Stimulated activated CD8-positive, alpha-beta memory T cell treated with anti-CD3 and anti-CD28 coated beads, Interleukin-15, amount 100 ng/mL, for 4 hours (primary cell): ENCODE measurements at regions not wholly inside any gene's neighbourhood (a gene's known extent, or its start where the extent isn't known, plus 50 kb on each side); places are given as distances from the start of the nearest gene placed in this dataset.

ENCODE experiments used
- DNase-seq, 2 donors: peaks; one replicate each; pipeline ENCODE4 v3.0.0-alpha.2; 2020; ENCODE audit warnings: low read depth in 2 of 2

DNA sequence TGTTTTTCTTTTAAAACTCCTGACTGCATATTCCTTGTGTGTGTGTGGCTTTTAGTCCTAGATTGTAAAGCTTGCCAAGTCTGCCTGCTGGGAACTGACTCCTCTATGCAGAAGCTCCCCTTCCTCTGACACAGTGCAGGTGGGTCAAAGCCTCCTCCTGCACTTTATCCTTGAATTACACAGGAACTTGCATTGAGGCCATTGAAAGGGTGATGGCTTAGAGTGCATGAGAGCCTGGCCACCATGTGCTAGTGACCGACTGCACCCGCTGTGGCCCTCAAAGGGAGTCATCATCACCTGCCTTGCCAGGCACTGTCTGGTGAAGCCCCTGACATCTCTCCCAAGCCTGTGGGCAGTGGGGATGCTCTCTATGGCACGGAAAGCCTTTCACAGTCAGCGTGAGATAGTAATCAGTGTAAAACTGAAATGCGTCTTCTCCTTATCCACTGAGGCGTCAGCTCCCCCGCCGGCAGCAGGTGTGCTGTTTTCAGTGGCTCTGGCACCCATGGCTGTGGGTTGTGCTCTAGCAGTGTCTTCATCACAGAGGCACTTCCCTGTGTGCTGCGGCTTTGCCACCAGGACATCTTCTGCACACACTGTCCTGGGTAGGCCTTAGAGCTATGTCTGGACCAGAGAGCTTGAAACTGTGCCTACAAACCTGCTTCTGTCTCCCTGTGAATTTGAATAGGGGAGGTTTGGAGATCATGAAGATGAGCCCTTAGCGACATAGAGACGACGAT is 87.9 kb downstream of the THBS2 start:
- DNase-seq, result no peak

DNA sequence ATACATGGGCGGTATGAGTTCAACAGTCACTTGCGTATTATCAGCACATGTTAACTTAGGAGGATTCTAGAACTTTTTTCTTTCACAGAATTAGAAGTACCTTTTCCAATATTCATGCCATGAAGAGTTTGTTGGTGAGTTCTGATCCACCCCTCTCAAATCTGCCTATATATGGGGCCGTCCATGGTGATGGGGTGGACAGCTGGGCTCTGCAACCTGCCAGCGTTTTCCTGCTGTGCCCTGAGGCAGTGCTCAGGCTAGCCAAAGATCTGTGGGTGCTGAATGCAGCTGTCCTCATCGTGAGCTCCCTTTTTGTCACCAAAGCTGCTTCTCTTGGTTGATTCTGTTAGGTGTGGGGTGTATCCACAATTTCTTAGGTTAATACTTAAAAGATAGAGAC is 88.7 kb downstream of the THBS2 start:
- DNase-seq, result no peak

DNA sequence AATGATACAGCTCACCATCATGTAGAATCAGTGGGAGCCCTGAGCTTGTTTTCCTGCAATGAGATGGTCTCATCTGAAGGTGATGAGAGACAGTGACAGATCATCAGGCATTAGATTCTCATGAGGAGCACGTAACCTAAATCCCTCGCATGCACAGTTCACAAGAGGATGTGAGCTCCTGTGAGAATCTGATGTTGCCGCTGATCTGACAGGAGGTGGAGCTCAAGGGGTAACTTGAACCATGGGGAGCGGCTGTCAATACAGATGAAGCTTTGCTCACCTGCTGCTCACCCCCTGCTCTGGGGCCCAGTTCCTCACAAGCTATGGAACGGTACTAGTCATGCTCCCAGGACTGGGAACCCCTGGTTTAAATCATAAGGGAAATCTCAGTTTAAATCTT is 89.2 kb downstream of the THBS2 start:
- DNase-seq, result no peak

DNA sequence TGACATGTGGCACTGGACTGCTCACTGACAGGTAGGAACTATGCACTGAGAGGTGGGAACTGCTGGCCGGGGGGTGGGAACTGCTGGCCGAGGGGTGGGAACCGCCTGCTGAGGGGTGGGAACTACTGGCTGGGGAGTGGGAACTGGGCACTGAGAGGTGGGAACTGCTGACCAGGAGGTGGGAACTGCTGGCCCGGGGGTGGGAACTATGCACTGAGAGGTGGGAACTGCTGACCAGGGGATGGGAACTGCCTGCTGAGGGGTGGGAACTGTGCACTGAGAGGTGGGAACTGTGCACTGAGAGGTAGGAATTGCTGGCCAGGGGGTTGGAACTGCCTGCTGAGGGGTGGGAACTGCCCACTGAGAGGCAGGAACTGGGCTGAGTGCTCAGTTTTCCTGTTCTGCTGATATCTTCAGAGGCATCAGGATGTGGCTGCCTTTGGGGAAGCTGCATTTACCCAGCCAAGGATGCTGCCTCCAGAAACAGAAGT is 90.2 kb downstream of the THBS2 start:
- no peak for DNase-seq

DNA sequence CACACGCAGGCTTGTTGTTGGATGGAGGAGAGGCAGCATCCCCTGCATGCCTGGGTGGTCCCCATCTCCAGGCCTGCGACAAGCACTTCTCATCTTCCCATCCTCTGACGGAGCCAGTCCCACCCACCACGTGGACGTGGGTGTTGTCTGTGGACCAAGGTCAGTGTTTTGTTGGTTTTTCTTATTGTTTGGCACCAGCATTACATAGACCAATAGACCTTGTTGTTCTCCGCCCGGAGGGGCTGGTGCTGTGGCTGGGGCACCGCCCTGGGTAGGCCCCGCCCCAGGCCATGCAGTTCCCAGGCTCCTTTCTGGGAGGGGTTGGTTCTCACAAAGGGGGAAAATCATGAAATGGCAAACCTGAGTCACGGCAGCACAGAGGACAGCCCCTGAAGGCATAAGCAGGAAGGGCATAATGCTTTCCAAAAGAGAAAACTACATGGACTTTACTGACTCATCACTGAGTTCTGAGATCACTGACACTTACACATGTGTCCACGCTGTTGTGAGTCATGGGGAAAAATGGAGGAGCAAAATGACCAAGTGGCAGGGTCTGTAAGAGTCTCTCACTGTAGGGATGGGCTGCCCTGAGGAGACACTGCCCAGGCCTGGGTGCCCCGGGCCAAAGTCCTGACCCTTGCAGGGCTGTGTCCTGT is 90.8 kb downstream of the THBS2 start:
- DNase-seq, result no peak

DNA sequence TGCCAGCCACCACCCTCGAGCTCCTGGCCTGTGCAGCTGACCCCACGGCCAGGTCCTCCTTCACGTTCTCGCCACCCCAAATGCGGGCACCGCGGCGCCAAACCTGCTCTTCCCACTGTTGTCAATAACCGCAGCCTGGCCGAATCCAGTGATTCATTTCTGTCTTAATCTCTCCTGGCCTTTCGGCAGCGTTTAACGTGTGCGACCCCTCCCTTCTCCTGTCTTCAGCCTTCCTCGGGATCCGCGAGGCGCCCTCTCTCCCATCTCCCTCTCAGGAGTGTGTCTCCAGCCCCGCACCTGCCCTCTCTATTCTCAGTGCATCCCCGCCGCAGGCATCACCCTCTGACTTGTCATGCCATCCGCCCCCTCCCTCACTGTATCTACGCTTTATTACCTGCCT is 91.4 kb downstream of the THBS2 start:
- DNase-seq, result no peak

DNA sequence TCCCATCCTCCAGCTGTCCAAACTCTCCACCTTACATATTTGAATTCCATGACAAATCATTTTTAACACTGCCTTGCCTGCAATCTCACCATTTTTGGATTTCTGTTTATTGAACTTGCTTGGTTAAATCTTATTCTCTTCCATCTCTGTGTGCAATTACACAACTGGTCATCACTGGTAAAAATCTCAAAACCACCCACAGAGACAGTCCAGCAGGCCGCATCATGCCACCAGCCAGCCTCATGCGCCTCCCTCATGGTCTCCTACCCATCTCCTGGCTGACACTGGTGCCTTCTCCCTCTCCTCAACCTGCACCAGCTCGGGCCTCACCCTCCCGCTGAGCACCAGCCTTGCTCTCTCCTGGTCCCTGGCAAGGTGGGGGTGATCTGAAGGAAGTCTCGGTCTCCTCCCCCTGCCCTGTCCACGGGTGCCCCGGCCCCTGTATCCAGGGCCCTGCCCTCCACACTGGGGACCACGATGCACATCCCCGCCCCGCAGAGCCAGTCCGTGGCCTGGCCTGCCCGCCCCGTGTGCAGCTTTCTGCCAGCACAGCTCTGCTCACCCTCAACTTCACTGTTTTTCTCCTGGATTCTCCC is 92.0 kb downstream of the THBS2 start:
- DNase-seq, result no peak

DNA sequence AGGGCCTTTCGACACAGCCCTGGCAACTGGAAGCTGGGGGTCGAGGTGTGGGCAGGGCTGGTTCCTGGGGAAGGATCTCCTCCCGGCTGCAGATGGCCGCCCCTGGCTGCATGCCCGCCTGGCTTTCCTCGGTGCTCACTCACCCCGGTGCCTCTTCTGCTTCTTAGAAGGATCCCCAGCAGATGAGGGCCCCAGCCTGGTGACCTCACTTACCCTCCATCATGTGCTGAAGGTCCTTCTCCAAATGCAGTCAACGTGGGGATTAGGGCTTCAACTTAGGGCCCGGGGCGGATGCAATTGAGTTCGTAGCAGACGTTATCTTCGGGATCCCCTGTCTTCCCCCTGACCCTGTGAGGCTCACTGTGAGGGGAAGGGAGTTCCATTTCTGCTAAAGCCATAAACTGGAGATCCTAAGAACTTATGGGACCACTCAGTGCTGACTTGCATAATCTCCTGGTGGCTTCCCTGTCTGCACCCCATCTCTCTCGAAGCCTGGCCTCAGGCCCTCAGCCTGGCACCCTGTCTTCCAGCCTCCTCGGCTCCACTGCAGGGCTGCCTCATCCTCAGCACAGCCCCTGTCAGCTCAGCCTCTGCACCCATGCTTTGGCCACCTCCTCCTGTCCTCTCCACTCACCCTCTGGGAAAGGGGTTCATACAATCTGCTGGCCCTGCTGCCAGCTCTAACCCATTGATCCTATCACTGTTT is 92.6 kb downstream of the THBS2 start:
- no peak for DNase-seq

DNA sequence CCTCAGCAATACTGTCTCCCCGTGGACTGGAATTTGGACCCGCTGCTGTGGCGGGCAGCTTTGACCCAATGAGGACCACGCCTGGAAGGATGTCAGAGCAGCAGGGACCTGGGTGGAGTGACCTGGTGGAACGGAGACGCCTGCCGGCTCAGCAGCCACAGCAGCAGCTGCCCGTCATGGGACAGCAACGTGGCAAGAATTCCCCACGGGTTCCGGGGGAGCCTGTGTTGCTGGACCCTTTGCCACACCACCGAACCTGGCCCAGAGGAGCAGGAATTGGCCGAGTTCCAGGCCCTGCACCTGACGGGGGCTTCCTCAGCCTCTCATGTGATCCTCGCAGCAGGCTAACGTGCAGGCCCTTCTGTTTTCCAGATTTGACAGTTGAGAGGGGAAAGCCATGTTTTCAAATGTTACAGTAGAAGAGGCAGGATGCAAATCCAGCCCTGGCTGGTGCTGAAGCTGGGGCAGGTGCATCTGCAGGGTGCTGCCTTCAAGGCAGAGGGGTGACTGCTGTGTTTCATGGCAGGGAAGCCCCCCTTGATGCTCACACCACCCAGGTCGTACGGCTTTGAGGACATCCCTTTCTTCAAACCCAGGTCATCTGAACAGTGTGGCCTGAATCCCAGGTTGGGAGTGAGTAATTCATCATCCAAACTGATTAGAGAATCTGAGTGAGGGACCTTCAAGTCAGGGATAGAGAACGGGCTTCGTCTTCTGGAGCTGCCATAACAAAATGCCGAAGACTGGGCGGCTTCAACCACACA is 93.4 kb downstream of the THBS2 start:
- DNase-seq, result no peak

DNA sequence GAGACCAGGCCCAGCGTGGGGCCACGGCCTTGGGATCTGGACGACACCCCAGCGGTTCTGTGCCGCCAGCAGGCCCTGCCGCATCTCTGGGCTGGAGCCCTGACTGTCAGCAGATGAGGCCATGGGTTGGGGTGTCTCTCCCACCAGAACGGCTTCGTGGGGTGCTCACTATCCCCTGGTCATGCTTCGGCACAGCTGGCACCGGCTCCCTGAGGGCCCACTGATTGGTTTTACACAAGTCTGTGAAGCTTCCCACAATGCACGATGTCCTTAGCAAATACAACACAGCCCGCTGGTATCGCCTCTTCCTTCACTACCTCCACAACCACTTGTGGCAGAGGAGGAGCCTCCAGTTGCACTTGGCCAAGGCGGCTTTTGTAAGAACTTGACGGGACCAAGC is 94.3 kb downstream of the THBS2 start:
- DNase-seq, result no peak

DNA sequence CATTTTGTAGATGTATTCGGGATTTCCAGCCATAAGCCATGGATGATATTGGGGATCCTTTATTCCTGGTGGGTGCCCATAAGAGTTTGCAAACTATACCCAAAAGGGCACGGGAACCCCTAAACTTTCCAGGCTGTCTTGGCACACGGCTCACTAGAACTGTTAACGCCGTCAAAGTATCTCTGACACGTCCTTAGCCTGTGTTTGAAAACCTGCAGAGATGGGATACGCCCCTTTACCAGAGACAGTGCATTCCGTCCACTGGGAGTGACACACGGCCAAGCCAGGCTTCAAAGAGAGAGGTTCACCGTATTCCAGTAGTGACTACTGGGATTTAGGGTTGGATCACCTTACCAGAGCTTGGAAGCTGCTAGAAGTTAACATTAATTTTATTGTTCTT is 95.0 kb downstream of the THBS2 start:
- no peak for DNase-seq

DNA sequence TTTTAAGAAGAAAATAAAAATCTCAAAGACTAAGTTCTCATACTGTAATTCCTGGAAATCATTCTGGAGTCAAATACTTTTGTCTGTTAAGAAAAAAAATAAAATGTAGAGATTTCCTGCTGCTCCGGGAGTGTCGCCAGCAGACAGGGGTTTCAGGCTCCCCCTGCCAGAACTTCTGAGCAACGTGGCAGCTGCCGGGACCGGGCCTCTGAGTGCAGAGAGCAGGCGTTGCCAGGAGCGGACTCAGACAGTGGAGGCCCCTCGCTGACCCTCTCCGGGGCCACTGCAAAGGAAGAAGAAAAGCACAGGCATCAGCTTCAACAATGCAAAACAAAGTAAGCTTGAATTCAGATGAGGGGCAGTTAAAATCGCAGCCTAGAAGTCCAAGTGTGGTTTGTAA is 95.5 kb downstream of the THBS2 start:
- DNase-seq, result no peak

DNA sequence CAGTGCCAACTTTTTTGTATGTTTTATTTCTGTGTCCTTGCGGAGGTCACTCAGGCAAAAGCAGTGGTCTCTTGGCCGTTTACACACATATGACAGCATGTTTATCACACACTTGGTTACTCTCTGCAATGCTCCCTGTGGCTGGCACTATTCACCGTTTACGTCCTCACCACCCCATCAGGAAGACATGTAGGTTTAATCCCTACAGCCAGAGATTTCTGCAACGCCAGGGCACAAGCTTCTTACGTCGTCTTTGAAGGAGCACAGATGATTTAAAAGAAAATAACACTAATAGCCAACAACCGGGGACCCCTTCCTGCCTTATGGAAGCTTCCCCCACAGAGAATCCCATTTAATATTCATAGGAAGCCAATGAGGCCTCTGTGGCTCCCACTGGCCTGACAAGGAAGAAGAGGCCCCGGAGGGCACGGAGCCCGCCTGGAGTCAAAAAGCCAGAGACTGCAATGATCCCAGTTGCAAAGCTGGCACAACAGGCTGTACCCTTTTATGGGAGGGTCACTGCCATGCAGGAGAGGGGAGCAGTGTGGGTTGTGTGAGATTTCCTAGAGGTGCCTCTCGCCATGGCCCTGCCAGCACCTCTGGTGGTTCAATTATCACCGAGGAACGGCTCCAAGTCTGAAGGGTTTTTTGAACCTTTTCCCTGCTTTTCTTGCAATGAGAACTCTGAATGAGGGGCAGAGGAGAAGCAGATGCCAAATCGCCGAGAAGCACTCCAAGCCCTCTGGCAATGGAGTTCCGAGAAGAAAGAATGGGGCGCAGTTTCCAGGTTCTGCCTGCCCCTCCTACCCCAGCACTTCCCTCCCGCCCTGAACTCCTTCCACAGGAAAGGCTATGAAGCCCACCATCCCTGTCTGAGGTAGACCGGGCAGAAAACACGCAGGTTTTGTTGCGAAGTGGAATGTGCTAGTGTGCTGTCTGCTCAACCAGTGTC is 96.2 kb downstream of the THBS2 start:
- DNase-seq, result no peak

DNA sequence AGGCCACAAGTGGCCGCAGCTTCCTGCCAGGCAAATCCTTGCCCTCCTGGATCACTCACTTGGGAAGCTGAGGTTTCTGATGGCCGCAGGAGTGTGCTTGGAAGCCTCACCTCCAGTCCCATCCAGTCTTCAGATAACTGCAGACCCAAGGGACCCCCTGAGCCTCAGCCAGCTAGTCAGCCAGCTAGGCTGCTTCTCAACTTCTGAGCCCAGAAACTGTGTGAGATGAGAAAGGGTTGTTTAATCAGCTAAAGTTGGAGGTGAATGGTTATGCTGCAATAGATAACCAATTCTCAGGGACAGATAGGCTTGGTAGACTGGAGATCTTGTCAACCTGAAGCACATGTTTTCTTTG is 96.9 kb downstream of the THBS2 start:
- DNase-seq, result no peak

DNA sequence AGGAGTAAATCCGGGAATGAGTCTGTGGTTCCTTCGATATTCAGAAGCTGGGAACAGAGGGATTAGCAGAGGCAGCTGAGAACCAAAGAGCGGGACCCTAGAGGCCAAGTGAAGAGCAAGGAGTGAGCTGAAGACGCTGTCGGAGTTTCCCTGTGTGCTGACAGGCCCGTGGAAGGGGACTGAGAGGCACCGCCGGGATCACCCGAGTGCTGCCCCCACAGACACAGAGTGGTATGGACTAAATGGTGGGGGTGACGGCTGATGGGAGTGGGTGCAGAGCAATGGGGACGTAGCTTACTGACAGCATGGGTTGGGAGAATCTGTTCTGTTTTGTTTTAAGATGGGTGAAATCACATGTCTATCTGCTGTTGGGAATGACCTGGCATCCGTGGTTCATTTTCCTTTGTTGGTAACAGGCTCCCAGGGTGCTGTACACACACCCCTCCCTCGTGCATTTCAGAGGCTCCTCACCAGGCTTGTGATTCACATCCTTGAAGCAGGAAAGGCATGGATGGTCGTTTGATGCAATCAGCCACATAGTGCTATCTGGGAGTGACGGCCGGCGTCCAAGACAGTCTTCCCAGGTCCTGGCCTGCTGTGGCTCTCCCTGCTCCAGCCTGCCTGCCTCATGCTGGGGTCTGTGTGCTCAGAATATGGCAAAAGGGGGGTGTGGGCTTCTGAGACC is 97.4 kb downstream of the THBS2 start:
- DNase-seq, result no peak

DNA sequence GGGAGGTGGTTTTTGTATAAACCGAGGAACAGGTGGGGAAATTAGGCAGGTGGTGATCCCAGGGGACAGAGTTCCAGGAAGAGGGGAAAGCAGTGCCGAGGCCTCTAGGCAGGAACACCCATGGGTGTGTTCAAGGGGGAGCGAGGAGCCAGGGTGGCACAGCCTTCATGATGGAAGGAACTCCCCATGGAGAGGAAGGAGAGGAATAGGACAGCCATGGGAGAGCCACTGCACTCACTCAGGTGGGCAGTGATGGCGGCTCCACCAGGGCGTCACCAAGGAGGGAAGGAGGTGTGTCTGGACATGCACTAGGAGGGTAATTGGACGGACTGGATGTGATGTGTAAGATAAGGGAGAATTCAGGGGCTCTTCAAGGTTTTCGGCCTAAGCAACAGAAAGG is 98.2 kb downstream of the THBS2 start:
- no peak for DNase-seq

DNA sequence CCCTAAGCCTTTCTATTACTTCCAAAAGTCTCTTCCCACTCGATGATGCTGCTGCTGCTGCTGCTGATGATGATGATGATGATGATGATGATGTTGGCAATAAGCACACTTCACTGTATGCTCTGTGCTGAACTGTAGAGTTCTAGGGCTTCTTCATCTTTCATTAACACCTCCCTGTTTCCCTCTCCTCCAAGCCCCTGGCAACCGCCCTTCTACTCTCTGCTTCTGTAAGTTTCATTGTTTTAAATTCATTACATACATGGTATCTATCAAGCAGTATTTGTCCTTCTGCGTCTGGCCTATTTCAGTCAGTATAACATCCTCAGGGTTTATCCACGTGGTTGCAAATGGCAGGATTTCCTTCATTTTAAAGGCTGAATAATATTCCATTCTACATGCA is 100.2 kb downstream of the THBS2 start:
- no peak for DNase-seq

DNA sequence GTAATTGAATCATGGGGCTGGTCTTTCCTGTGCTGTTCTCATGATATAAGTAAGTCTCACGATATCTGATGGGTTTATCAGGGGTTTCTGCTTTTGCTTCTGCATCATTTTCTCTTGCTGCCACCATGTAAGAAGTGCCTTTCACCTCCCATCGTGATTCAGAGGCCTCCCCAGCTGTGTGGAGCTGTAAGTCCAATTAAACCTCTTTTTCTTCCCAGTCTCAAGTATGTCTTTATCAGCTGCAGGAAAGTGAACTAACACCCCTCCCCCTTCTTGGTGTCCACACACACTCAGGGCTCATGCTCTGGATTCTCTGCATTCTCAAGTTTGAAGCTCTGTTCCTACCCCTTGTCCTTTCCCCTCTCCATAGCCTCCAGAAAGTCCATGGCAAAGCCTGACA is 107.1 kb downstream of the THBS2 start:
- DNase-seq, result no peak

DNA sequence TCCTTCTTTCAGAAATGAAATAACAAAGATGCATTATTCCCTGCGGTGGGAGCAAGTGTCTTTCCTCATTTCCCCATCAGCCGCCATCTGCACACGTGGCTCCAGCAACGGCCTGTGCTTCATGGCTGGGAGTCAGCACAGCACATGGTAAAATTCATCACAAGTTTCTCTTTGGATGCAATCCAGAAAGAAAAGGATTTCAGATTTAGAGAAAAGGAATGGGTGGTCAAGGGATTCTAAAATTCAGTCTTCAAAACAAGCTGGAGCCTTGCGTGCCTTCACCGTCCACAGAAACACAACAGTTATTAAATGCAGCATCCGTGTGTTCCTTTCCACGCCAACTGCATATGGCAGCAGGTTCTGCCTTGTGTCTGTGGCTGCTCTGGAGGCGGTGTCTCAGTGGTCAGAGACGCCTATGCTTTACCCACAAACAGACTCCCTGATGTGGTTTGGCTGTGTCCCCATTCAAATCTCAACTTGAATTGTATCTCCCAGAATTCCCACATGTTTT is 107.6 kb downstream of the THBS2 start:
- DNase-seq, result no peak

DNA sequence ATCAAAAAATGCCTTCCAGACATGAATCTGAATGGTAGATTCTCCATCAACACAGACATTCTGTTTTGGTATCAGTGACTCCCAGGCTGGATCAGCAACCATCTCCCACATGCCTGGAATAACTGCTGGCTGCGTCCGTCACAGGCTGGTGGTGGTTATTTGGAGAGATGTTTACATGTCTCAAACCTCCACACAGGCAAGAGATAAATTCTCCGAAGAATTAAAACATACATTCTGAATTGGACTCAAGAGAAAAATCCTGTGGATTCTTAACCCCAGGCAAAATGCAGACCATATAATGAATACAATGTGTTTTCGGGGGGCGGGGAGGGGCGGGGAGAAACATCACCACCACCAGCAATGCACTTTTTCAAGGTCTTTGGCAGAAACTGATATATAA is 108.2 kb downstream of the THBS2 start:
- DNase-seq, result no peak
